ENCODE measurements at regions not wholly inside any gene's neighbourhood (a gene's known extent, or its start where the extent isn't known, plus 50 kb on each side); places are given as distances from the start of the nearest gene placed in this dataset.

GRCh38 chr12:93290391-93290790 lies 87.3 kb upstream of the NUDT4 start:
- Histone ChIP-seq H3K9me3 (replicated peaks; ENCODE audit: low read length) (no peaks in the 10 kb centered on the region), H3K4me1 (ENCODE audit: control insufficient read depth, insufficient read depth, low read length) (no peaks in the 10 kb centered on the region), H3K9ac (ENCODE audit: low read depth, low read length) (no peak overlapping the region), H3K4me2 (ENCODE audit: low read length) (no peak overlapping the region), H3K27me3 (ENCODE audit: control insufficient read depth, insufficient read depth, low read length) (no peaks in the 10 kb centered on the region), H3K36me3 (ENCODE audit: insufficient read depth, low read length) (no peaks in the 10 kb centered on the region), H3K4me3 (ENCODE audit: low read length) (no peak overlapping the region)

GRCh38 chr12:93292213-93292612 lies 85.5 kb upstream of the NUDT4 start:
- Histone ChIP-seq H3K9ac (ENCODE audit: low read depth, low read length) (no peak overlapping the region), H3K4me2 (ENCODE audit: low read length) (no peak overlapping the region), H3K36me3 (ENCODE audit: insufficient read depth, low read length) (no peaks in the 10 kb centered on the region), H3K4me3 (ENCODE audit: low read length) (no peak overlapping the region), H3K4me1 (ENCODE audit: control insufficient read depth, insufficient read depth, low read length) (no peaks in the 10 kb centered on the region), H3K9me3 (replicated peaks; ENCODE audit: low read length) (no peaks in the 10 kb centered on the region), H3K27me3 (ENCODE audit: control insufficient read depth, insufficient read depth, low read length) (no peaks in the 10 kb centered on the region)

GRCh38 chr12:93292731-93293566 lies 84.8 kb upstream of the NUDT4 start:
- H3K9me3 ChIP-seq (replicated peaks; ENCODE audit: low read length): no peaks in the 10 kb centered on the region
- no peaks in the 10 kb centered on the region for H3K27me3 ChIP-seq (ENCODE audit: control insufficient read depth, insufficient read depth, low read length)
- no peak overlapping the region for H3K4me3 ChIP-seq (ENCODE audit: low read length)
- no peak overlapping the region for H3K9ac ChIP-seq (ENCODE audit: low read depth, low read length)
- H3K4me1 ChIP-seq (ENCODE audit: control insufficient read depth, insufficient read depth, low read length): no peaks in the 10 kb centered on the region
- no peak overlapping the region for H3K4me2 ChIP-seq (ENCODE audit: low read length)
- no peaks in the 10 kb centered on the region for H3K36me3 ChIP-seq (ENCODE audit: insufficient read depth, low read length)

- Histone ChIP-seq H3K9me3 (replicated peaks; ENCODE audit: low read length) (no peaks in the 10 kb centered on the region), H3K4me1 (ENCODE audit: control insufficient read depth, insufficient read depth, low read length) (no peaks in the 10 kb centered on the region), H3K4me2 (ENCODE audit: low read length) (no peak overlapping the region), H3K9ac (ENCODE audit: low read depth, low read length) (no peak overlapping the region), H3K36me3 (ENCODE audit: insufficient read depth, low read length) (no peaks in the 10 kb centered on the region), H3K27me3 (ENCODE audit: control insufficient read depth, insufficient read depth, low read length) (no peaks in the 10 kb centered on the region), H3K4me3 (ENCODE audit: low read length) (no peak overlapping the region)
Measured at GRCh38 chr12:93297032-93297431, 80.7 kb upstream of the NUDT4 start.

- Histone ChIP-seq H3K27me3 (ENCODE audit: control insufficient read depth, insufficient read depth, low read length) (no peaks in the 10 kb centered on the region), H3K9me3 (replicated peaks; ENCODE audit: low read length) (no peaks in the 10 kb centered on the region), H3K9ac (ENCODE audit: low read depth, low read length) (no peak overlapping the region)
Measured at GRCh38 chr12:93297536-93297935, 80.2 kb upstream of the NUDT4 start.

GRCh38 chr12:93299262-93299846 lies 78.4 kb upstream of the NUDT4 start:
- H3K4me1 ChIP-seq (ENCODE audit: control insufficient read depth, insufficient read depth, low read length): peaks cover 10% of the 10 kb centered on the region
- H3K9ac ChIP-seq (ENCODE audit: low read depth, low read length): no peak overlapping the region
- no peaks in the 10 kb centered on the region for H3K36me3 ChIP-seq (ENCODE audit: insufficient read depth, low read length)
- no peak overlapping the region for H3K4me2 ChIP-seq (ENCODE audit: low read length)
- H3K4me3 ChIP-seq (ENCODE audit: low read length): no peak overlapping the region
- H3K27me3 ChIP-seq (ENCODE audit: control insufficient read depth, insufficient read depth, low read length): no peaks in the 10 kb centered on the region
- H3K9me3 ChIP-seq (replicated peaks; ENCODE audit: low read length): no peaks in the 10 kb centered on the region

More at GRCh38 chr12:93297536-93297935, 80.2 kb upstream of the NUDT4 start:
- Histone ChIP-seq H3K4me3 (ENCODE audit: low read length) (no peak overlapping the region), H3K4me2 (ENCODE audit: low read length) (no peak overlapping the region), H3K4me1 (ENCODE audit: control insufficient read depth, insufficient read depth, low read length) (peaks cover 4% of the 10 kb centered on the region), H3K36me3 (ENCODE audit: insufficient read depth, low read length) (no peaks in the 10 kb centered on the region)

GRCh38 chr12:93300611-93301021 lies 77.1 kb upstream of the NUDT4 start:
- Histone ChIP-seq H3K4me2 (ENCODE audit: low read length) (no peak overlapping the region), H3K9me3 (replicated peaks; ENCODE audit: low read length) (no peaks in the 10 kb centered on the region), H3K4me1 (ENCODE audit: control insufficient read depth, insufficient read depth, low read length) (peaks cover 10% of the 10 kb centered on the region), H3K27me3 (ENCODE audit: control insufficient read depth, insufficient read depth, low read length) (no peaks in the 10 kb centered on the region), H3K4me3 (ENCODE audit: low read length) (no peak overlapping the region), H3K36me3 (ENCODE audit: insufficient read depth, low read length) (no peaks in the 10 kb centered on the region), H3K9ac (ENCODE audit: low read depth, low read length) (no peak overlapping the region)

GRCh38 chr12:93302331-93303229 lies 75.1 kb upstream of the NUDT4 start:
- no peaks in the 10 kb centered on the region for H3K36me3 ChIP-seq (ENCODE audit: insufficient read depth, low read length)
- H3K4me3 ChIP-seq (ENCODE audit: low read length): no peak overlapping the region
- peak overlapping the region; percentile 31 for H3K4me2 ChIP-seq (ENCODE audit: low read length)
- H3K4me1 ChIP-seq (ENCODE audit: control insufficient read depth, insufficient read depth, low read length): peaks cover 10% of the 10 kb centered on the region
- H3K9me3 ChIP-seq (replicated peaks; ENCODE audit: low read length): no peaks in the 10 kb centered on the region
- H3K27me3 ChIP-seq (ENCODE audit: control insufficient read depth, insufficient read depth, low read length): no peaks in the 10 kb centered on the region
- H3K9ac ChIP-seq (ENCODE audit: low read depth, low read length): no peak overlapping the region

GRCh38 chr12:93306636-93307035 lies 71.1 kb upstream of the NUDT4 start:
- H3K9me3 ChIP-seq (replicated peaks; ENCODE audit: low read length): no peaks in the 10 kb centered on the region
- peaks cover 10% of the 10 kb centered on the region for H3K4me1 ChIP-seq (ENCODE audit: control insufficient read depth, insufficient read depth, low read length)
- H3K4me3 ChIP-seq (ENCODE audit: low read length): no peak overlapping the region
- H3K36me3 ChIP-seq (ENCODE audit: insufficient read depth, low read length): no peaks in the 10 kb centered on the region
- no peak overlapping the region for H3K4me2 ChIP-seq (ENCODE audit: low read length)
- H3K9ac ChIP-seq (ENCODE audit: low read depth, low read length): no peak overlapping the region
- no peaks in the 10 kb centered on the region for H3K27me3 ChIP-seq (ENCODE audit: control insufficient read depth, insufficient read depth, low read length)

- Histone ChIP-seq H3K4me2 (ENCODE audit: low read length) (no peak overlapping the region), H3K9me3 (replicated peaks; ENCODE audit: low read length) (no peaks in the 10 kb centered on the region), H3K4me1 (ENCODE audit: control insufficient read depth, insufficient read depth, low read length) (no peaks in the 10 kb centered on the region), H3K36me3 (ENCODE audit: insufficient read depth, low read length) (no peaks in the 10 kb centered on the region), H3K4me3 (ENCODE audit: low read length) (no peak overlapping the region), H3K9ac (ENCODE audit: low read depth, low read length) (no peak overlapping the region), H3K27me3 (ENCODE audit: control insufficient read depth, insufficient read depth, low read length) (no peaks in the 10 kb centered on the region)
Measured at GRCh38 chr12:93308281-93308680, 69.4 kb upstream of the NUDT4 start.

GRCh38 chr12:93311827-93312226 lies 65.9 kb upstream of the NUDT4 start:
- no peaks in the 10 kb centered on the region for H3K36me3 ChIP-seq (ENCODE audit: insufficient read depth, low read length)
- H3K27me3 ChIP-seq (ENCODE audit: control insufficient read depth, insufficient read depth, low read length): no peaks in the 10 kb centered on the region
- H3K4me3 ChIP-seq (ENCODE audit: low read length): no peak overlapping the region
- H3K9me3 ChIP-seq (replicated peaks; ENCODE audit: low read length): no peaks in the 10 kb centered on the region
- H3K4me1 ChIP-seq (ENCODE audit: control insufficient read depth, insufficient read depth, low read length): no peaks in the 10 kb centered on the region
- H3K9ac ChIP-seq (ENCODE audit: low read depth, low read length): no peak overlapping the region
- no peak overlapping the region for H3K4me2 ChIP-seq (ENCODE audit: low read length)
